ENCODE measurements at regions not wholly inside any gene's neighbourhood (a gene's known extent, or its start where the extent isn't known, plus 50 kb on each side); places are given as distances from the start of the nearest gene placed in this dataset.
"Not testable (repeated sequence)": the region's sequence is repeated elsewhere in the genome, so short reads cannot be mapped to it uniquely, and the experiment has no call there.

DNA sequence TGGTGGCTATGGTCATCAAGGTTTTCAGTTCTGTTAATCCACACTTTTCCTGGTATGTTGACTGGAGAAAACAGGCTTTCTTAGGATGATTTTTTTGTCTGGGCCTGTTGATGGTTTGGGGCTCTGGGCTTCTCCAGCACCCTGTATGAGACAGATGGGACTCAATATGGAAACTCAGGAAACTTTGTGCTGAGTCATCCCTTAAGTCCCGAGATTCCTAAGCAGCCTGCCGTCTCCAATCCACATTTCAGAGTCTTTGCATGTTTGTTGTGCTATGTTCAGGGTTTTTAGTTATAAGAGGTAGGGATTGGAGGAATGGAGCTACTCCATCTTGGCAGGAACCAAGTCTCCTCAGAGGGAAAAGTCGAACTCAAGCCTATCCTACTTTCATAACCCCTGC is 253.3 kb upstream of the FOXF1 start:
- Mint-ChIP-seq H3K27ac (no peak overlapping the region), H3K27me3 (peaks cover 22% of the 10 kb centered on the region), H3K36me3 (ENCODE audit: low read depth) (no peaks in the 10 kb centered on the region), H3K9me3 (peaks cover 5% of the 10 kb centered on the region), H3K4me3 (no peak overlapping the region), H3K4me1 (no peaks in the 10 kb centered on the region)
- no peak for ATAC-seq (replicated peaks)

DNA sequence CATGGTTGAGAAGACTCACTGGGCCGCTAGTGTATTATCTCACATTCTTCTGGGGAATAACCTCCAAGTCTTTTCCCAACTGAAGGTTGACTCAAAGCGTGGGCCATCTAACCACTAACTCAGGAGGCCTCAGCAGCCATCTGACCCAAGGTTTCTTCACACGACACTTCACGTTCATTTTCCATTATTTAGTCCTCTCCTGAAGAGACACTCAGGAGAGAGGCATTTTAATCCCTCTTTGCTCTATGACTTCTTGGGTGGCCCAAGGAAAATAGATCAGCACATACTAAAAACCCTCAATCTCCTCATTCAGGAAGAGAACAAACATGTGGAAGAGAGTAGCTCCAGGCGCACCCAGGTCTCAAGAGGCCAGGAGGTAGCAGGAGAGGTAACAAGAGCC is 252.8 kb upstream of the FOXF1 start:
- Mint-ChIP-seq H3K36me3 (ENCODE audit: low read depth) (no peaks in the 10 kb centered on the region), H3K4me3 (no peak overlapping the region), H3K4me1 (no peaks in the 10 kb centered on the region), H3K27ac (no peak overlapping the region), H3K27me3 (peaks cover 19% of the 10 kb centered on the region), H3K9me3 (peaks cover 5% of the 10 kb centered on the region)
- no peak for ATAC-seq (replicated peaks)

DNA sequence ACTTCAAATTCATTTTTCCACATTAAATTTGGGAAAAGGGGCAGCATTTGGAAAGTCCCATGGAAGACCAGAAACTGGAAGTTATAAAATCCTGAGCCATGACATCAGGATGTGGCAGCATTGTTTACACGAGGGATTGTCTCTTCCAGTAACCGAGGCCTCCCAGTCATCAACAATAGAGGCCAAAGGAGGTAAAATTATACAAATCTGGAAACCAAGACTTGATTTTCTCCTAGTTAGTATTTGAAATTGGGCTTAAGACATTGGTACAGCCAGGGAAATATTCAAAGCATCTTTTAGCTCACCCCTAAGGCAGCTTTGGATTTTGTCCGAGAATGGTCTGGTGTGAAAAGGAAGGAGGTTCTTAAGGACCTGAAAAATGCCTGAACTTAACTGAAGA is 251.6 kb upstream of the FOXF1 start:
- H3K27ac Mint-ChIP-seq, result no peak overlapping the region
- no peak overlapping the region for H3K4me3 Mint-ChIP-seq
- no peaks in the 10 kb centered on the region for H3K4me1 Mint-ChIP-seq
- H3K27me3 Mint-ChIP-seq, result peaks cover 19% of the 10 kb centered on the region
- peaks cover 5% of the 10 kb centered on the region for H3K9me3 Mint-ChIP-seq
- ATAC-seq (replicated peaks), result no peak
- H3K36me3 Mint-ChIP-seq (ENCODE audit: low read depth), result no peaks in the 10 kb centered on the region

DNA sequence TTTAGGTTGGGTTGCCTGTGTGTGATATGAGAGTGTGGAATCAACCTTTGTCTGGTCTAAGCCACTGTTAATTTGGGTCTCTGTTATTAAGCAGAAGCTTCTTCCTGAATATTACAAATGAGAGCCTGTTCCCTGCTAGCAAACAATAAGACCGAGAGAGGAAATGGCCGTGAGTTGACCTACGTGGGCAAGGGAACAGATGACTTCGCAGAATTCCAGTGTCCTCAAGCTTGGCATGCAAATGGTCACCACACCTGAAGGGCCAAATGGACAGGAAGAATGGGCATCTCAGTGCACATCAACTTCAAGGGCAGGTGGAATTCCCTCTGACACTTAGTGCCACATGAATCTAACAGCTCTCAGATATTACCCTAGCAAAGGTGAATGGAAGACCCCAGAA is 250.8 kb upstream of the FOXF1 start:
- H3K4me1 Mint-ChIP-seq, result no peaks in the 10 kb centered on the region
- ATAC-seq (replicated peaks), result no peak
- H3K4me3 Mint-ChIP-seq, result no peak overlapping the region
- H3K9me3 Mint-ChIP-seq, result peaks cover 5% of the 10 kb centered on the region
- H3K27ac Mint-ChIP-seq, result no peak overlapping the region
- H3K36me3 Mint-ChIP-seq (ENCODE audit: low read depth), result no peaks in the 10 kb centered on the region
- H3K27me3 Mint-ChIP-seq, result peaks cover 19% of the 10 kb centered on the region

DNA sequence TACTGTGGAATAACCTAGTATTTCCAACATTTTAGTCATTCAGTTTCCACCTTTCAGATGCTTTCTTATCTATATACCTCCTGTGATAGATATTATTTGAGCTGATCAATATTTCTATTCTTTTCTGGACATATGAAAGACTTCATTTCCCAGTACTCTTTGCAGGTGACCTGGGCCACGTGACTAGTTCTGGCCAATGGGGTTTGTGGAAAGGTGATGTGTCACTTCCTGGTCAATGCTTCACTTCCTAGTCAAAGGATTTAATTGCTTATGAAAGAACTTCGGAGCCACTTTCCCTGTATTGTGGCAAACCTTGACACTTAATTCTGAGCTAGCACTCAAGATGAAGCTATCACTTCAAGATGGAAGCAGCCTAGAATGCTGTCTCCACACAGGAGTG is 248.9 kb upstream of the FOXF1 start:
- Mint-ChIP-seq H3K27ac (no peak overlapping the region), H3K36me3 (ENCODE audit: low read depth) (no peaks in the 10 kb centered on the region), H3K4me1 (no peaks in the 10 kb centered on the region), H3K4me3 (no peak overlapping the region), H3K27me3 (peaks cover 19% of the 10 kb centered on the region), H3K9me3 (no peaks in the 10 kb centered on the region)
- no peak for ATAC-seq (replicated peaks)

DNA sequence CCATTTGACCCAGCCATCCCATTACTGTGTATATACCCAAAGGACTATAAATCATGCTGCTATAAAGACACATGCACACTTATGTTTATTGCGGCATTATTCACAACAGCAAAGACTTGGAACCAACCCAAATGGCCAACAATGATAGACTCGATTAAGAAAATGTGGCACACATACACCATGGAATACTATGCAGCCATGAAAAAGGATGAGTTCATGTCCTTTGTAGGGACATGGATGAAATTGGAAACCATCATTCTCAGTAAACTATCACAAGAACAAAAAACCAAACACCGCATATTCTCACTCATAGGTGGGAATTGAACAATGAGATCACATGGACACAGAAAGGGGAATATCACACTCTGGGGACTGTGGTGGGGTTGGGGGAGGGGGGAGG is 242.7 kb upstream of the FOXF1 start:
- not testable (repeated sequence) for H3K4me3 Mint-ChIP-seq; ATAC-seq (replicated peaks); H3K27ac Mint-ChIP-seq

DNA sequence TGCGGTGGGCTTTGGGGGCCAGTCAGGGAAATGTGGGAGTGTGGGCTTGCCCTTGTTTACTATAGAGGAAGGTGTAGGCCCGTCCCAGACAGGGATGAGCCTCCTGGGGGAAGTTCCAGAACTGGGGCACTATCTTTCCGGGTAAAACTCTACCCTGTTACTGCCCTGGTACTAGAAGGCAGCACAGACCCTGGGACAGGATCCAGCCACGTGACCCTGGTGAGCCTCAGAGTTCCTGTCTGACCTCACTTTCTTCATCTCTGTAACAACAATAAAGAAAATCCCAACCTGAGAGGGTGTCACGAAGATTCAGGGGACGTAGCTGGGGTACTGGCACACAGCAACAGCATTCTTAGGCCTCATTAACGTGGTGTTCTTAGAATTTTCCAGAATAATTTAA is 239.6 kb upstream of the FOXF1 start:
- no peak for ATAC-seq (replicated peaks)
- no peaks in the 10 kb centered on the region for H3K36me3 Mint-ChIP-seq (ENCODE audit: low read depth)
- H3K4me3 Mint-ChIP-seq, result no peak overlapping the region
- no peak overlapping the region for H3K27ac Mint-ChIP-seq
- H3K9me3 Mint-ChIP-seq, result no peaks in the 10 kb centered on the region
- H3K4me1 Mint-ChIP-seq, result no peaks in the 10 kb centered on the region
- H3K27me3 Mint-ChIP-seq, result peaks cover 6% of the 10 kb centered on the region

More for the DNA sequence above, 242.7 kb upstream of the FOXF1 start:
- H3K36me3 Mint-ChIP-seq (ENCODE audit: low read depth); H3K4me1 Mint-ChIP-seq; H3K27me3 Mint-ChIP-seq; H3K9me3 Mint-ChIP-seq: not testable (repeated sequence)

DNA sequence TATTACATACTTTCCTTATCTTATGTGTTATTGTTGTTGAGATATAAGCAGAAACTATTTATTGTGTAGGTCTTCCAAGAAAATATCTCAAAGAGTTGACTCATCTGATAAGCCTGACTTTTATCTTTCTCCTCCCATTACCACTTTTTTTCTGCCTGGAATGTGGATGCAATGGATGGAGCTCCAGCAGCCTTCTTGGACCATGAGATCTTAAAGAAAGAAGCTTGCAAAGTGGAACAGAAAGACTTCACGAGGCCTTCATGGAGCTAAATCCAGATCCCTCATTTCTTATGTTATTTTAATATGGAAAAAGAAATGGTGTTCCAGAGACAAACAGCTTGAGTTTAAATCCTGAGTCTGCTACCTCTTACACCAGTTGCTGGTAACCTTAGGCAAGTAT is 237.6 kb upstream of the FOXF1 start:
- ATAC-seq (replicated peaks), result no peak
- H3K36me3 Mint-ChIP-seq (ENCODE audit: low read depth), result no peaks in the 10 kb centered on the region
- H3K4me1 Mint-ChIP-seq, result no peaks in the 10 kb centered on the region
- H3K27ac Mint-ChIP-seq, result no peak overlapping the region
- H3K9me3 Mint-ChIP-seq, result no peaks in the 10 kb centered on the region
- no peak overlapping the region for H3K4me3 Mint-ChIP-seq
- H3K27me3 Mint-ChIP-seq, result peaks cover 10% of the 10 kb centered on the region

DNA sequence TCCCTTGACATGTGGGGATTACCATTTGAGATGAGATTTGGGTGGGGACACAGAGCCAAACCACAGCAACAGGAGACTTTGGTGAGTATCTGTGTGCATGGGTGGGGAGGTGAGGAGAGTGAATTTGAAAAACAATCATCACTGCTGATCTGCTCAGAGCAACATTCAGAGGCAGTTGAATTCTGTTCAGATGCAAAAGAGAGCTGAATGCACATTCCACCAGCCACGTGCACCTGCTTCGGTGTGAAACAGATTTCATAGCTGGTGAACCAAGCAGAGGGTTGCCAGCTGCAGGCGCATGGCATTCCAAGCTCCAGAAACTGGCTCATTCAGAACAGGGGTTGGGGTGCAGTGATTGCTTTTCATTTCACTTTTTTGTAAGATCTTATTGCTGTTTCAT is 233.1 kb upstream of the FOXF1 start:
- Mint-ChIP-seq H3K9me3 (no peaks in the 10 kb centered on the region), H3K27me3 (peaks cover 28% of the 10 kb centered on the region), H3K36me3 (ENCODE audit: low read depth) (no peaks in the 10 kb centered on the region), H3K27ac (no peak overlapping the region), H3K4me3 (no peak overlapping the region), H3K4me1 (no peaks in the 10 kb centered on the region)
- no peak for ATAC-seq (replicated peaks)

DNA sequence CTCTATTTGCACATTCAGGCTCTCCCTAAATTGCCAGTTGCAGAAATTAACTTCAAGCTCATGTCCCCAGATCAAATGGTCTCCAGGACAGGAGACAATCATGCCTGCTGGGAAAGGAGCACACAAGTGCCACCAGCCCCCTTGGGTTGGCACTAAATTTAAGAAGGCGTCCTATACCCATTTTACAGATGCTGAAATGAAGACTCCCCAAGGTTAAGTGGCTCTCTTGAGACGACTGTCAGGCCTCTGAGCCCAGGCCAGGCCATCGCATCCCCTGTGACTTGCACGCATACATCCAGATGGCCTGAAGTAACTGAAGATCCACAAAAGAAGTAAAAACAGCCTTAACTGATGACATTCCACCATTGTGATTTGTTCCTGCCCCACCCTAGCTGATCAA is 232.5 kb upstream of the FOXF1 start:
- not testable (repeated sequence) for H3K4me1 Mint-ChIP-seq; H3K27ac Mint-ChIP-seq; H3K4me3 Mint-ChIP-seq; H3K9me3 Mint-ChIP-seq; ATAC-seq (replicated peaks); H3K36me3 Mint-ChIP-seq (ENCODE audit: low read depth)
- peaks cover 29% of the 10 kb centered on the region for H3K27me3 Mint-ChIP-seq

DNA sequence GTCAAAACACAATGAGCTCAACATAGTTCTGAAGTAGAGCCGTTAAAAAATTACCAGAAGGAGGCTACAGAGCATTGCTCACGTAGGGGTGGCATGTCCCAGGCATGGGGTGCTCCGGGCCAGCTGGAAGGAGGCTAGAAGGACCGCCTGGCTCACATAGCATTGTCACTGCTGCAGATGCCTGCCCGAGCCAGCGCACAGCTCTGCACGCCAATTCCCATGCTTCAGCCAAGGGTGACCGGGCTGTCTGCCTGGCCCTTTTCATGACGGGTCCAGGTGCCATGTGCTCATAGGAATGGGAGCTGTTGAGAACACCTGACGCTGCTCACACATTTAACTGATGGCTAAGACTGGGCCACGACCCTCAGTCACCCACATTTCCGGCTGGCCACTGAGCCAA is 228.9 kb upstream of the FOXF1 start:
- ATAC-seq (replicated peaks), result no peak
- Mint-ChIP-seq H3K27ac (no peak overlapping the region), H3K4me1 (no peaks in the 10 kb centered on the region), H3K9me3 (no peaks in the 10 kb centered on the region), H3K27me3 (peaks cover 35% of the 10 kb centered on the region), H3K36me3 (ENCODE audit: low read depth) (no peaks in the 10 kb centered on the region), H3K4me3 (no peak overlapping the region)

DNA sequence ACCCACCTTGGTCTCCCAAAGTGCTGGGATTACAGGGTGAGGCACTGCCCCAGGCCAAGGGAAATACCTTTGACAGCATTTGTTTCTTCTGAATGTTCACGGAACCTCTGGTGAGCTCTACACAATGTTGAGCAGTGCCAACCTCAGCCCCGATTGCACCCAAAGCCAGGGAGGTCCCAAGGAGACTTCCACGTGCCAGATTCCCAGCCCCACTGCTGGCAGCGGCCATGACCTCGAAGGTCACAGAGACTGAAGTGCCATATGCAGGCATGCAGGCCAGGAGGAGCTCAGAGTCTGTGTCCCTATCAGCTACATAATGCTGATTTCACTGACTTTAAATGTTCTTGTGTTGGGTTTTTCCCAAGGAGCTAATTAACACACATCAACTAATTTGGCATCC is 226.4 kb upstream of the FOXF1 start:
- Mint-ChIP-seq H3K9me3 (no peaks in the 10 kb centered on the region), H3K27me3 (peaks cover 44% of the 10 kb centered on the region), H3K4me3 (no peak overlapping the region), H3K4me1 (no peaks in the 10 kb centered on the region), H3K27ac (no peak overlapping the region), H3K36me3 (ENCODE audit: low read depth) (no peaks in the 10 kb centered on the region)
- ATAC-seq (replicated peaks), result no peak

DNA sequence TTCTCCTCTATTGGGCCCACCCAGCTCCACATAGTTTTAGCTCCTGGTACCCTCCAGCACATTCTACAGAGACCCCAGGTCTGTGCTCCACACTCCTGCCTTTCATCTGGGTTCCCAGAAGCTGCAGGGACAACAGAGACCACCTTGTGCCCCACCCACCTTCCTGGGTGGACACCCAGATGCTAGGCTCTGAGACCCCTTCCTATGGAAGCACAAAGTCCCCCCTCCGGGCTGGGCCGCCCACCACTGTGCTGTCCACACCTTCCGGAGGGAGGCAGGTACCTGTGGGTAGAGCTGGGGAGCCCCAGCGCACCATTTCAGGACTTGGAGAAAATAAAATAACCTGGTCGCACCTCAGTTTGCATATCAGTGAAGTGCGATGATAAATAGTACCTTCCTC is 224.9 kb upstream of the FOXF1 start:
- H3K4me1 Mint-ChIP-seq, result no peaks in the 10 kb centered on the region
- no peaks in the 10 kb centered on the region for H3K9me3 Mint-ChIP-seq
- no peak overlapping the region for H3K27ac Mint-ChIP-seq
- no peaks in the 10 kb centered on the region for H3K36me3 Mint-ChIP-seq (ENCODE audit: low read depth)
- no peak overlapping the region for H3K4me3 Mint-ChIP-seq
- no peak for ATAC-seq (replicated peaks)
- H3K27me3 Mint-ChIP-seq, result peaks cover 52% of the 10 kb centered on the region

DNA sequence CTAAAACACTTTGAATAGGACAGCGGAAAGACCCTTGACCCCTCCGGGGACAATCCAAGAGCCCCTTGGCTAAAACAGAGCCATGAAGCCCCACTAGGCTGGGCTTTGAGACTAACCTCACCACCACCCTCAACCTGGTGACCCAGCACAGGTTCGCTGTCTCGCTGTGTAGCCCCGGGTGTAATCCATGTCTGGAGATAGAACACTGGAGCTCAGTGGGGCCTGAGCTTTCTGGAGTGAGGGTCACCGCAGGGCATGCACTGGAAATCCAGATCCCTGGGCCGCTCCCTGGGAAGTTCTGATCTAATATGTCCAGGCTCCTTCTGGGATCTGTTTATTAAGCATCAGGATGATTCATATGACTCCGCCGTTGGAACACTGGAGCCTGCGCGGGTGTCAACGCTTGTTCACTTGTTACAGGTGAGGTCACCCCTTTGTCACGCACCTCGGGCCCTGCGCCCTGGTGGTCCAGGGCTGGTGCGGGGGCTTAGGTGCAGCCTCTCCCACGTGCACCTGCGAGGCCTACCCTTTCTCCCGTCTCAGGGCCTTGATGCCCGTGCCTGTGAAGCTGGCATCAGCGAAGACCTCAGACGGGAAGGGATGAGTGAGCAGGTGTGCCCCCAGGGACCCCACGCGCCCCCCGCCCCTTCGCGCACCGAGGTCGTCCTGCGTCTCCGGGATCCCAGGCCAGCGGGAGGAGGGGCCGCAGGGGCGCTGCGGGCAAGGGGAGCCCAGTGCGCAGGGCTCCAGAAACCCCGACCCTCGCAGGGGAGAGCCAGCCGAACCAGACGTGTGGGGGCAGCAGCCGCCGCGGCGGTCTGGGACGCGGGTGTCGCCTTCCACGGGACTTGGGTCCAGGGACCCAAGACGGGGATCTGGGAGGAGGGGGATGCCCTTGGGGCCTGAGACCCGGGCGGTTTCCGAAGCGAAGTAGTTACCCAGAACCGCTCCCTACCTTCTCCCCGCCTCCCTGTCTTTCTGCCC is 224.1 kb upstream of the FOXF1 start:
- Mint-ChIP-seq H3K27ac (no peak overlapping the region), H3K4me3 (no peak overlapping the region), H3K4me1 (no peaks in the 10 kb centered on the region), H3K27me3 (peaks cover 57% of the 10 kb centered on the region), H3K36me3 (ENCODE audit: low read depth) (no peaks in the 10 kb centered on the region), H3K9me3 (no peaks in the 10 kb centered on the region)
- no peak for ATAC-seq (replicated peaks)

DNA sequence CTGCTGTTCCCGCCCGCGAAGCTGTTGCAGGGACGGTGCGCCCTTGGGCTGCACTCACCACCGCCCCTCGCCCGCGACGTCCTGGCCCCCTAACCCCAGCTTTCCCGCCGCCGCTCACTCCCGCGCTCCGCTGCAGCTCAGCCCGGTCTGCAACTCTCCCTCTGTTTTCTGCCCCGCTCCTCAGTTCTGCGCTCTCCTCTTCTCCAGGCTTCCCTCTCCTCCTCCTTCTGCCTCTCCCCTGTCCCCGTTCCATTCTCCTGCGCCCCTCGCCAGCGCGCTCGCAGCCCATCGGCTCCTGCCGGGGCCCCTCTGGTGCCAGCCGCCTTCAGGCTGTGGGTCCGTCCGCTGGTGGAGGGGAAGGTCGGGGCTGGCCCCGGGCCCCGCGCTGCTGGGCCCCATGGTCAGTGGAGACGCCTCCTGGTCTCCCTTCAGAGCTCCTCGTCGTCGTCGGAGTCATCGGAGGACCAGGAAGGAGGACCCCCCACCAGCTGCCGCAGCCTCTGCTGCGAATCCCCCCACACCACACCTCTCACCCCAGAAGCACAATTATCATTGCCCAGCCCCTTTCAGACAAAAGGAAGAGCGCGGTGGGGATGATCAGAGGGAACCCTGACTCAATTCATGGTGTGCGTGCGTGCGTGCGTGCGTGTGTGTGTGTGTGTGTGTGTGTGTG is 223.2 kb upstream of the FOXF1 start:
- no peak overlapping the region for H3K27ac Mint-ChIP-seq
- H3K27me3 Mint-ChIP-seq, result peaks cover 61% of the 10 kb centered on the region
- H3K4me3 Mint-ChIP-seq, result no peak overlapping the region
- ATAC-seq (replicated peaks), result no peak
- H3K9me3 Mint-ChIP-seq, result no peaks in the 10 kb centered on the region
- no peaks in the 10 kb centered on the region for H3K4me1 Mint-ChIP-seq
- no peaks in the 10 kb centered on the region for H3K36me3 Mint-ChIP-seq (ENCODE audit: low read depth)

Data from activated T-helper 17 cell treated with anti-CD3 and anti-CD28 coated beads, Interleukin-2, amount 50 U/mL, for 72 hours (primary cell).